ENCODE measurements at regions not wholly inside any gene's neighbourhood (a gene's known extent, or its start where the extent isn't known, plus 50 kb on each side); places are given as distances from the start of the nearest gene placed in this dataset.
A peak's percentile ranks its signal among the peaks of the same experiment; 100 is the strongest.

DNA sequence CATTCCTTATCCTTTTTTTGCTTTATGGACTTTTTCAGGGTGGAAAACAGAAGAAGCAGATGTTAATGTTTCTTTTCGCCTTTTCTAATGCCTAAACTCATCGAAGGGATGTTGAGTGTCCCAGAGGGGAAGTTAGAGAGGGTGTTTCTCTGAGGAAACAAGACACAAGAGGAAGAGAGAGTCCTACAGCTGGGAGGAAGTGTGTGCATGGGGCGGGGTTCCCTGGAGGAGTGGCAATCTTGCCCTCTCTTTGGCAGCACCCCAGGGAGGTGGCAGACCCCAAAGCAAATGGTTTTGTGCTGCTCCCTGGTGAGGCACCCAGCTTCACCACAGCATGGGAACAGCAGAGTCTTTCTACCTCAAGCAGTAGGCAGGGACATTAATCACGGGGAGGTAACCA, 377.6 kb downstream of the RND3 start:
- DNase-seq (ENCODE audit: low read depth, low spot score): no peak

DNA sequence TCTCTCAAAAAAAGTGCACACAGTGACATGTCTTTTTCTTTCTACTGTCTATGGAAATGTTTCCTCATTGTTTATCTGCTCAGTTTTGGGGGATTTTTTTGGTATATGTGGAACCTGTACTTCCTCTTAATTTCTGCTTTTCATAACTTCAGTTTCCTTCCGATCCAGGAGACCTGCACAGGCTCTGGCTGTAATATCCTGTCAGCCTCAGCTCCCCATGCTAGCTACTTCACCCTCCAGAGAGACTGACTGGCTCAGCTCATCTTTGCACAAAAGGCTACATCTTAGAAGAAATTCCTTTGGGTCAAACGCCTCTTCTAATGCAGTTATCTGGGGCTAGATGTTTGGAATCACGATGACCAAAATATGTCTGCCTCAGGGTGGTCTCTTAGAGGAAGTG, 378.4 kb downstream of the RND3 start:
- no peak for DNase-seq (ENCODE audit: low read depth, low spot score)

DNA sequence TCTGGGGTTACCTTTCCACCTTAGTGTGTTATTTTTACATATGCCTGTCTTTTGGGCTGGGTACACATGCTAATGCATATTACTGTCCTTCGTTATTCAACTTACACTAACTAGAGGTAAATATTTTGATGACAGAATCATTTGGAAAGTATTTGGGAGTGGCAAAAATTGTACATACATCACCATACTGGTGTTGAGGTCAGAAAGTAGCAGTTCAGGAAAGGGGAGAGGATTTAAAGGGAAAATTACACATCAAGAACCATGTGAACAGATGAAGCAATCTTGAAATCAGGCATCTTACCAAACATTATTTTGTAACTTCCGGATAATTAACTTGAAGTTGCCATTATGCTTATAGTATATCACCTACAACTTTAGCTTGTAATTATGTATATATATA, 379.7 kb downstream of the RND3 start:
- no peak for DNase-seq (ENCODE audit: low read depth, low spot score)

DNA sequence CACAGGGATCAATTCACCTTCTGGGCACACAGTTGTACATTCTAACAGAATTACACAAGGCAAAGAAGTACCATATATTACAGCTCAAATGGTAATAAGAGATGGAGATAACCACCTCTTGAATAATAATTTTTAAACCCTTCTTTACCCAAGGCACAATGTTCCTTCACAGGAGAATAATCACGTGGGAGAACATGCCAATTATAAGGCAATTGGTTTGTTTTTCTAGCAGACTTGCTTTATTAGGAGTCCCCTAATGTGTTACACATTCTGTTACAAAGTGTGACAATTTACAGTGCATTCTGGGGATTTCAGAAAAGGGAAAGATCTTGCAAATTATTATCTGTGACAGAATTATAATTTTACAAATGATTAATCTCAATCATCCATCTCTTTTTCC, 380.3 kb downstream of the RND3 start:
- DNase-seq (ENCODE audit: low read depth, low spot score): no peak

DNA sequence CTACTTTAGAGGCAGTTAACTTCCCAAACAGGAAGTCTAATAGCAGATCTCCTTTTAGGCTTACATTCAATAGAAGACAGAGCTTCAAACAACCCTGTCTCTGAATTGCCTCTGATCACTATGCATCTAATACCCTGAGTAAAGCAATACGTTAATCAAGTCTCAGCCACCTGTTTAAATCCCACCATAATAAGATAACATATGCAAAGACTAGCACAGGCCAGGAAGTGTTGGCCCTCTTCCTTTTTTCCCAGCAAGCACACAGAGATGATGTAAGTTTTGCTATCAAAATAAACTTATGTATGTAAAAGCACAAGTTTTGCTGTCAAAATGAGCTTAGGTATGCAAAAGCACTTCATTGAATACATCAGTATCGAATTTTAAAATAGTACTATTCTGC, 385.5 kb downstream of the RND3 start:
- DNase-seq (ENCODE audit: low read depth, low spot score): no peak

DNA sequence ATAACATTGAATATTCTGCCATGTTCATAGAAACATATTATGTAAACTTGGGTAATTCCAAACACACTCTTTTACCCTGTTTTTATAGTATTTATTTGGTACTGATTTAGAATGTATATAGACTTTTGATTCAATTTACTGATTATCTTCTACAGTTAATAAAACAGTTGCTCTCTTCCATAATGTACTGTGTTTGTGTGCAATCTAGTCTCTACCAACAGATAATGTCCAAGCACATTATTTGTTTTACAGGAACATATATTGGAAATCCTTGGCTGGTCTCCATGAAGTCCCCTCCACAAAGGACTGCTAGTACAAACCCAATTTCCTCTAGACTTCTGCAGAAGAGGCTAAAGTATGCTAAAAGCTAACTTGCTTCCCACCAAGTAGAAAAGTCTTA, 386.6 kb downstream of the RND3 start:
- no peak for DNase-seq (ENCODE audit: low read depth, low spot score)

DNA sequence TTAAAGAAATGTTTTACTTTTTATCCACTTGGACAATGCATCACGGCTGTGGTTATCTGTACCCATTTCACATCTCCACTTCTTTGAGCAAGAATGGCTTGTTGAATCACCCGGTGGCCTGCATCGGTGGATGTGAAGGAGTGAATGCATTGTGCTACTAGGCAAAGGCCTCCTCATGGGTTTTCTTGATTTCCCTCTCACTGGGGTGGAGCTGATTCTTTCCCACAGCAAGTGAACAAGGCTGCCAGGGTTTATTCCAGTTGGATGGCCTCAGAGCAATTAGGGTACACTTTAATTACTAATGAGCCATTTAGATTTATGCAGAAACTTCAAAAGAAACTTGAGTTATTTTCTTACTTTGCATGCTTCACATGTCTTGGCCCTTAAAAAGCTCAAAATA, 387.1 kb downstream of the RND3 start:
- no peak for DNase-seq (ENCODE audit: low read depth, low spot score)

DNA sequence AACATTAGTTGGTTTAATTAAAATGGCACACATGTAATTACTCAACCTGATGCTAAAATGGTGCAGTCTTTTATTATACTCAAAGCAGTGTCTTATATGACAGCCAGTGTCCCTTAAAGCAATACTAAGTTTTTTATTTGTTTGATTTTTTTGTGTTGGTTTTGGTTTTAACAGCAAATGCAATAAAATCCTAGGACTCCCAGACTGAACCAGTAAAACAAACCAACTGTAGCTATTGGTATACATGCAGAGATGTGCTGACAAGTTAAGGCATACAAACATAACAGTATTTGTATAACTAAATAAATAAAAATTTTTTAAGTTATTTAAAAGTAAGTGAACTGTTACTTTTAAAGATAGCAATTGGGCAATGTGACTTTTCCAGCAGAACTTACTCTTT, 387.7 kb downstream of the RND3 start:
- no peak for DNase-seq (ENCODE audit: low read depth, low spot score)

DNA sequence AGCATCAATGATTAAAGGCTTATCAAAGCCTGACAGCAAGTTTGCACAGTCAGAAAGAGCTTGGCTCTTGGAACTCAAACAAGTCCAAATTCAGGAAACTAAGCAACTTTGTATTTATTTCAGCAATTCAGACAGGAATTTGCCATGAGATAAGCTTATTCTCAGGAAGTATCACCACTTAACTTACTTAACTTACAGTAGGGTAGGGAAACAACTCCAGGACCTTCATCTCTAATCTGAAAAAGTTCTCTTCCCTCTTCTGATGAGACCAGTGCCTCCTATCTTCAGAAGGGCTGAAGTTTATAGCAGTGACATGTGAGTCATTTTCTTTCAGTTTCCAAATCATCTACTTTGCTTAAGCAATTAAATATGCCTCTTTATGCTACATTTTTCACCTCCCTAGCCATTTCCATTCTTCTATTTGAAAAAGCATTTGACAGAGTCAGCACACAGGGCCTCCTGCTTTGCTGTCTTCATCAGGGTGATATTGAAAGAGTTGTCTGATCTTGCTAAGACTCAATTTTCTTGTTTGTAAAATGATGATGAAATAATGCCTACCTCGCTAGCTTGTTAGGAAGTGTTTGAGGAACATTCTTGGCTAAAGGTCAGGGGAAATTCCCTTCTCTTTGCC, 389.5 kb downstream of the RND3 start:
- no peak for DNase-seq (ENCODE audit: low read depth, low spot score)

DNA sequence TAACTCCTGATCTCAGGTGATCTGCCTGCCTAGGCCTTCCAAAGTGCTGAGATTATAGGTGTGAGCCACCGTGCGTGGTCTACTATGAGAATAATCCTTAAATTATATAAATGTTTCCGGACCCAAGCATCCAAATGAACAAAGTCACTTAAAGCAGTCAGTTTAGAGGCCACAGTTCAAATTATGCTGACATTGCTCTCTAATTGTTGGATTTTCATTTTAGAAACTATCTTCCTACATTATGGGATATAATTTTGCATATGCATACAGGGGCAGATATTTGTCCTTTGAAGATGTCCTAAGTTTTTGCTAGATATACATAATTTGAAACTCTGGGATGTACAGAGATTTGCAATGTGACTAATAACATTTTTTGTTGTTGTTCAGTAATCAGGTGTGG, 390.1 kb downstream of the RND3 start:
- no peak for DNase-seq (ENCODE audit: low read depth, low spot score)

DNA sequence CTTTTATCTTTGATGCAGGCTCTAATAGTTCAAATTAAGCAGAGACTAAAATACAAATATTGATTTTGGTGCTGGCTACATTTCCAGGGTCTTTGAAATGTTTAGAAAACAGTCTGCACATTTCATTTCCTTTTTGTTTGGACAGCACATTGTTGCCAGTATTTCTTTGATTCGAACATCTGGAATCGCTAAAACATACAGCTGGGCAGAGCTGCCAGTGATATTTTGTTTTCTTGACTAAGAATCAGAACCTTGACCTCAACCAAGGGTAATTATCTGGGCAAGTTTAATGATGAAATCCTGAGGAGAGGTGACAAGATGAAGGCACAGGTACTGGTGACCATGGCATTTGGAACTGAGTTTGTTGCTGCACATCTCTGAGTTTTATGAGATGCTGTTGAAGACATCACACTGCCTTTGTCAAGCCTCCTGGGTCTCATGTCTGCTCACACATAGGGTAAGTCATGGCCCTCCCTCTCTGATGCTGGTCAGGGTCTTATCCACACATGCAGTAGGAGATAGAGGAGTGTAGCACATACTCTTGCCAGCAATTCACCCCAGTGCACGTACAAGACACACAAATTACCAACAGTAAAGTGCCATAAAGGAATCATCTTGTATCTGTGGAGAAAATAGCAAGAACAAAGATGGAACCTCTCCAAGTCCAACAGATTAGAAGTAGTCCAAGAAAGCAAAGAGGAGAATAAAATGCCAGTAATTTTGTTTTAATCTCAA, 391.9 kb downstream of the RND3 start:
- DNase-seq (ENCODE audit: low read depth, low spot score): no peak

DNA sequence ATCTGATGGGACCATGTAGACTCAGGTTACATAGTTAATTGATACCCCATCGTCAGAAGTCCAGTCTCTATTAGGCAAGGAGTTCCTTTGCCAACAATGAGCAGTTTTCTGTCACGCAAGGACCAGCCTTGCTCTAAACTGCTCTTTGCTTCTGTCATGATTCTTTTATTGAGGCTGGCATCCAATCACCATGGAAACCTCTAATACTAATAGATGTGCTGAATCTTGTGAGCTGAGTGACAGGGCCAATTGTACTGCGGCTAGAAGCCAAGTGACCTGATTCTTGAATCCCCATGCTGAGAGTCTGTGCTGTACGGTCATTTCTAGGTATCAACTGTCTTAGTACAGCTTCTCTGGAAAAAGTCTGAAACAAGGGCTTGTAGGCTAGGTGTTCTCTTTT, 395.6 kb downstream of the RND3 start:
- DNase-seq (ENCODE audit: low read depth, low spot score): no peak

DNA sequence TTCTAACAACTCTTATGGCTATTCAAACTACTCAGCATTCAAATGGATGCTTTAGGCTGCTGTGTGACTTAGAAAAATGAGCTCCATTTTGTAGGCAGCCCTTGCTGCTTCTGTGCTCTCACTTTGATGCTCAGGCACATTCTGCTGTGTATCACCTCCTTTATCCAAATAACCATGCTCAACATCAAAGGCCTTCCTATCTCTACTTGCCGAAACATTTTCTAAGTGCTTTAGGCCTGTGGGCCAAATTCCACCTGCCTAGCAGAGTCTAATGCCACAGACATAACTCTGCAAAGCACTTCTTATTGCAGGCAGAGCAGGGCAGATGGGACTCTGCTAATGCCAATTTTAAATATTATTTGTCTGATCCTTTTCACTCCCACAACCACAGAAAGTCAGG, 397.4 kb downstream of the RND3 start:
- DNase-seq (ENCODE audit: low read depth, low spot score): no peak

DNA sequence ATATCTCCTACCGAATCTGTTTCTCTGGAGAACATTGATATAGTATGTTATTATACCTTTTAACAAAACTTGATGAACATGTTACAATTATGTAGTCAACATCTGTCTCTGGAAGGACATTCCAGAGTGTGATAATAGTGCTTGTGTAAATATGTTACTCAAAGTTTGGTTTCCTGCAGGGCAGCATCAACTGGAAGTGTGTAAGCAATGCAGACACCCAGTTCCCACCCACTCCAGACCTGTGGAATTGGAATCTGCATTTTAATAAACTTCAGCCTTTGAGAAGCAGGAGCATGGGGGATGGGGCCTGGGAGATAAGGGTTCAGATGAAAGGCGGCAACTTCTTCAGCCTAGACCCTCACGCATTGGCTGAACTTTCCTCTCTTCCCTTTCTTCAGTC, 398.9 kb downstream of the RND3 start:
- no peak for DNase-seq (ENCODE audit: low read depth, low spot score)

DNA sequence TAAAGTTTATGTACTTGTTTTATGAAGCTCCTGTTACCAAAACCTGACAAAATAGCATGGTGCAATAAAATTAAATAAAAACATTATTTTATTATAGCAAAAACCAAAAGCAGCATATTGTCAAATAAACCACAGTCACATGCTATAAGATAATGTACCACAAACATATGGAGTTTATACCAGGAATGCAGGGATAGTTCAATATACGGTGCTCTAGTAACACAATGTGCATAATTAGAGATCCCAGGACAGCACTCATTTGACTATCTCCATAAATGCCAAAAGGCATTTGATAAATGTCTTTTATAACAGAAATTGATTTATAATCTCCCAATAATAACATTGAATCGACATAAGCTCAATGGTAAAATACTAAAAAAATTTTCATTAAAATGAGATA, 402.0 kb downstream of the RND3 start:
- no peak for DNase-seq (ENCODE audit: low read depth, low spot score)

DNA sequence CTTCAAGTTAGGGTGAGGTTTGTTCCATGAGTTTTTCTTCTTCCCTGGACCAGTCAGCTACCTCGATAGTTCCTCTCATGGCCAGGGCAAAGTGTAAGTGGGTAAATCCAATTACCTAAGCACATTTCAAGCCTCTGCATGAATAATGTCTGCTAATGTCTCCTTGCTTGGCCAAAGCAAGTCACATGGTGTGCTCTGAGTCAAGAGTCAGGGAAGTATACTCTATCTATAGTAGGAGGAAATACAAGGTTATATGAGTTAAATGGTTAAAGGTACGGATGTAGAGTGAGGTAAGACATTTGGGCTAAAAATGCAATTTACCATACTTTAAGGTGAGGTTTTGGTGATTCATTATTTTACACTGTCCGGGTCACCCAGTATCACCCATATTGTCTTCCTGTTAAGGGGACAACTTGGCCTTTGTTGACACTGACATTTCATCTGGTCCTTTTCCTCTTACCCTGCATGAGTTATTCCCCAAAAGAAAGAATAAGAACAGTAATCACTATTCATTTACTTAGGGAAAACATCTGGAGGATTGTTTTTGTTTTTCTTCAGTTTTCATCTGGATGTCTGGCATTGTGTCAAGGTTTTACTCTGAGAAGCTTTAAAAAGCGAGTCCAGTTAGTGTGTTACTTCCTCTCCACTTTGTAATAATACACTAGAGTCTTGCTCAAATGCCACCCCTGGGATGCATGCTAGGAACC, 405.5 kb downstream of the RND3 start:
- DNase-seq (ENCODE audit: low read depth, low spot score): no peak

DNA sequence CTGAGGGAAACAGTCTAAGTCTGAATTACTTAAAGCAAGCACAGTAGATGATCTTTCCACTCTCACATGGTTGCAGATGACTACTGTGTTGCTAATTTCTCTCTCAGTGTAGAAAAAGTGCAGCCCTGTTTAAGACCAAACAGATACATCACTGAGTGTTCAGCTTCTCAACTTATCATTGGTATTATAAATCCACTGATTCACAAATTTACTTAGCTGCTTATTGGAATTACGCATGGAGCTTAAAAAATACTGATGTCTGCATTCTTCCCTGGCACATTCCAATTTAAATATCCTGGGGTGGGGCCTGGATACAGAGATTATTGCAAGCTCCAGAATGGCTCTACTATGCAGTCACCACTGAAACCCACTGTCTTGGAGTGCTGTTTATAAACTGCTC, 411.2 kb downstream of the RND3 start:
- no peak for DNase-seq (ENCODE audit: low read depth, low spot score)

DNA sequence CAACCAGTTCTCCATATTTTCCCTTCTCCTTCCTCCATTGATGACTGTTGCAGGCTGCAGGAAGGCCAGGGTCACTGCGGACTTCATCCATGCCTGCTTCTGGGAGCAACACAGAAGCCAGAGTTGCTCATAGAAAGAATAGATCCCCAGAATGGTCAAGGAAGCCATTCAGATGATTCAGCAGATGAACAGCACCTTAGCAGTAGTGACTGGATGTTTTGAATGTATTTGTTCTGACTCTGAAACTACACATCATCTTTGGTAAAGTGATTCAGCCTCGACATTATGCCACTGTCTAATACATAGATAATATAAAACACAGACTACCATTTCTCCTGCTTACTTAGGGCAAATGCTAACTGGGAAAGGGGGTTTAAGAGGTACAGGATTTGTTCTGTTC, 411.6 kb downstream of the RND3 start:
- no peak for DNase-seq (ENCODE audit: low read depth, low spot score)

DNA sequence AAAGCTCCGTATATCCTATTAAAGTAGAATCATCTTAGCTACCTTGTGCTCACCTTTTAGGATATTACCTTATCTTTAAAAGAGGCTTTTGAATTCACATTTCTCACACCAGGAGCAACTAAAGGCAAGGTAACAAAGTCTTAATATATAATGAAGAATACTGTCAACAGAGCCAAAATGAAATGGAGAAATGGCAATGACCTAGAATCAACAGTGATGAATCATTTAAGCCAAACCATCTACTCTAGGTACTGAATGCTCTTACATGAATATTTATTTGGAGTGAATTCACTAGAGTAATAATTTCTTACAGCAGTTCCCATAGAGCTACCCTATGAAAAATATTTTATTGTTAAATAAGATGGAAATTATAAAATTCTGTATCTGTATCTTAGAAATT, 421.0 kb downstream of the RND3 start:
- DNase-seq (ENCODE audit: low read depth, low spot score): no peak

DNA sequence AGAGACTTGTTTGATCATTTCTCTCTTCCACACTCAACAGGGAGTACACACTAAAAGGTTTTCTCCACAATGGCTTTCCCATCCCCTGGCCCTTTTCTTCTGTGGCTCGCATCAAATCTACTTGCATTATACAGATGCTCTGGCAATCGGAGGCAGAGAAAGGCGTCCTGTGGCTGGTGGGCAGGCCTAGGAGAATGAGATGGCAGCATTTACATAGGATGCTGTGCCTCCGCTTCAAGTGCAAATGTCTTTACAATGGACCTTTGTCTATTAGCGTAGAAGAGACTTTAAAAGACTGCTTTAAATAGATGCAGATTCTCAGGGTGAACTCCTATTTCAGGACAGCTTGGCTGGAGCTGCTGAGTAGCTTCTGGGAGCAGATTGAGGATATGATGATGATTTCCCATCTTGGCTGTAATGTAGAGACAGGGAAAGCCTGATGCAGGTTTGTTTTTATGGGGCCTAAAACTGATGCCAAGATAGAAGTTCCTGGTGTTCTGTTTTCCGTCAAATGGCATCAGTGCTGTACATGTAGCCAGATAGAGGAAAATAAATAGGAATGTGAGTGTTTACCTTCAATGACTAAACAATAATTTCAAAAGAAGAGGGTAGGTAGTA, 423.4 kb downstream of the RND3 start:
- peak; percentile 48 for DNase-seq (ENCODE audit: low read depth, low spot score)

DNA sequence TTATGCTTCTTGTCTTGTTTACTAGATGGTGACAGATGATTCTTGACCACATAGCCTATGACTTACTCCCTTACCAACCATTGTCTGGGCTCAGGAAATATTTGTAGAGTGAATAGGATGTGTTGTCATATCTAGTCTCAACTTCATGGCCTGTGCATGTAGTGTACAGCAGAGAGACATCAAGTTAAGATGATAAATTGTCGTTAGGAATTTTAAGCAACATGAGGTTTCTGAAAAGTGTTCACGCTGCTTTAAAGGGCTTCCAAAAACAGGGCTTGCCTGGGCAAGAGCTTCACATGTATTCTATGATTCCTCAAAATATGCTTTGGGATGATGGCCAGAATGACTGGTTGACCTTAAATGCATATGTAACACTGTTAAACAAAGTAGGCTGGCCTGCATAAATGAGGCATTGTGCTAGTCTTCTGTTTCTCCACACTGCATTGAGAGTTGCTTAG, 424.0 kb downstream of the RND3 start:
- no peak for DNase-seq (ENCODE audit: low read depth, low spot score)

DNA sequence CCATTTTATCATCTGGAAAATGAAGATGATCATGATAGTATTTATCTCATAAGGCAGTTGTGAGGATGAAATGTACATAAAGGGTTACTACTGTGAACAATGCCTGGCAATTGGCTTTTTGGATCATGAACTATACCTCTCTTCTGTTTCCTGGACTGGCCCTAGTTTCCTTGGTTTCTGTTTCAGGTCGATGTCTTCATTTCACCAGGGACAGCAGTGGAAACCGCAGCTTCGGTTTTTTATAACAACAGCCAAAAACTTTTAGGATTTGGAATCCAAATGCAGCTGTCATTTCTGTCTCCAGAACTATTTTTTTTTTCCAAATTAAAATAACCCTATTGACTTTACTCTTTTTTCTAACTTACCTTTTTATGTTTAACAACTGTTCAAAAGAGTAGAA, 425.1 kb downstream of the RND3 start:
- DNase-seq (ENCODE audit: low read depth, low spot score): no peak

DNA sequence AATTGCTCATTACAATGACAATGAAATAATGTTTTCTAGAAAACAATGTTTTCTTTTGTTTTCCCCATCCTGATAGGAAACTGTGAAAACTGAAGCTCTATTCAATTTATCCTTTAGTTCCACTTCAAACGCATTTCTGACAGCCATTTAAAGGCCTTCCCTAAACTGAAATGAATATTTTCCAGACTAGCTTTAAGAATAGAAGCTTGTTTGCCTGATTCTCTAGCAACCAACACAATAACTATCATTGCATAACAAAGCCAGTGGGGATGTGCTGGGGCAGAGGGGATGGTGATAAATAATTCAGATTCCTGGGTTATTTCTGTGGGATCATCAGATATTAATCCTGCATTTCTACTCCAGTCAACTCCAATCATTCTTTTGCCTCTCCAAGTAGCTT, 427.1 kb downstream of the RND3 start:
- DNase-seq (ENCODE audit: low read depth, low spot score): no peak

All from iPS DF 19.7 (cell line).